ENCODE measurements at regions not wholly inside any gene's neighbourhood (a gene's known extent, or its start where the extent isn't known, plus 50 kb on each side); places are given as distances from the start of the nearest gene placed in this dataset.

GRCh38 chr19:30906871-30907270, 442.4 kb downstream of the TSHZ3 start:
- TF ChIP-seq ESRRA (CRISPR knock-in tag; IDR thresholded peaks at IDR 0.05; ENCODE audit: borderline replicate concordance) = no peak
- no peak for TF ChIP-seq ATF1 (CRISPR knock-in tag; IDR thresholded peaks at IDR 0.05)
- TF ChIP-seq CTCF (IDR thresholded peaks at IDR 0.05) = no peak
- no peak for TF ChIP-seq ATF2 (CRISPR knock-in tag; IDR thresholded peaks at IDR 0.05; ENCODE audit: borderline replicate concordance, low read depth)
